ENCODE measurements at regions not wholly inside any gene's neighbourhood (a gene's known extent, or its start where the extent isn't known, plus 50 kb on each side); places are given as distances from the start of the nearest gene placed in this dataset.

DNA sequence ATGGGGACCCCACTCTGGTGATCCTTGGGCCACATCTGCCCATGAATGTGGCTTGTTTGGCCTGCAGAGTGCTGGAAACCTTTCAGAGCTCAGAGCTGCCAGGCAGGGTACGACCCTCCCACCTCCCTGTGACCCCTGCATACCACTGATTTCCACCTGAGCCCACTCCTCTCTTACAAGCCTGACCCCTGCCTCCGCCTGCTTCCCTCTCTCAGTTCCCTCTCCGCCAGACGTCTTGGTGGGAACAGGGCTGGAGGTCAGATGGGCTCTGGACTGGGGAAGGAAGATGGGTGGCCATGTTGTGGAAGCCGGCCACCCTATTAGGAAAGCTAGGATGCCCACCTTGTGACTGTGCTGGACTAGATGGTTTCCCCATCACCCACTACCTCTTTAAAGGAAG is 185.1 kb downstream of the KATNIP start:
- no peak for DNase-seq (ENCODE audit: extremely low spot score)
- CTCF ChIA-PET, result no interaction called here

DNA sequence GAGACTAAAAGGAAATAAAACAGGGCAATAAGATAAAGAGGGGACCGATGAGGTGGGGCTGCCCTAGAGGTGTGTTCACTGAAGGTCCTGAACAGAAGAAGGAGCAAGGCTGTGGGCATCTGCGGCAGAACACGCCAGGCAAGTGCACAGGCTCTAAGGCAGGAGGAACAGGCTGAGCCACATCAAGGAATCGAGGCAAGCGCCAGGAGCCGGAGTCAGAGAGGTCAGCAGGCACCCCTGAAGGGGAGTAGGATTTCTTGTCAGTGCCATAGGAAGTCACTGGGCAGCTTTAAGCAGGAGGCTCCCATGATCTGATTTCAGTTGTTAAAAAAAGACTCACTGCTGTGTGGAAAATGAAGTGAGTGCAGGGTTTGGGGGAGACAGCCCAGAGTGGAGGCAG is 186.5 kb downstream of the KATNIP start:
- DNase-seq (ENCODE audit: extremely low spot score), result no peak
- ChIA-PET POLR2A (no interaction called here), CTCF (no interaction called here)
- TF ChIP-seq LEF1 (IDR thresholded peaks at IDR 0.05; ENCODE audit: borderline replicate concordance) (no peak), FOXM1 (IDR thresholded peaks at IDR 0.05; ENCODE audit: borderline replicate concordance) (no peak), BHLHE40 (IDR thresholded peaks at IDR 0.05; ENCODE audit: borderline replicate concordance) (no peak), SP1 (IDR thresholded peaks at IDR 0.05) (no peak), TARDBP (IDR thresholded peaks at IDR 0.05) (no peak)

More for the DNA sequence above, 185.1 kb downstream of the KATNIP start:
- POLR2A ChIA-PET, result no interaction called here
- TF ChIP-seq LEF1 (IDR thresholded peaks at IDR 0.05; ENCODE audit: borderline replicate concordance) (no peak), FOXK2 (IDR thresholded peaks at IDR 0.05) (no peak), FOXA1 (IDR thresholded peaks at IDR 0.05) (no peak), NFRKB (IDR thresholded peaks at IDR 0.05) (no peak), TARDBP (IDR thresholded peaks at IDR 0.05) (no peak), SUZ12 (IDR thresholded peaks at IDR 0.05) (no peak), ELF4 (IDR thresholded peaks at IDR 0.05) (no peak), SP1 (IDR thresholded peaks at IDR 0.05) (no peak), CTBP1 (IDR thresholded peaks at IDR 0.05; ENCODE audit: borderline replicate concordance) (no peak), FOXM1 (IDR thresholded peaks at IDR 0.05; ENCODE audit: borderline replicate concordance) (no peak), HDGF (IDR thresholded peaks at IDR 0.05; ENCODE audit: borderline replicate concordance) (no peak), ZNF384 (IDR thresholded peaks at IDR 0.05) (no peak), L3MBTL2 (conservative IDR thresholded peaks at IDR 0.05) (no peak), ARNT (IDR thresholded peaks at IDR 0.05) (no peak), BHLHE40 (IDR thresholded peaks at IDR 0.05; ENCODE audit: borderline replicate concordance) (no peak)
- TF ChIP-seq, protein P1, sequence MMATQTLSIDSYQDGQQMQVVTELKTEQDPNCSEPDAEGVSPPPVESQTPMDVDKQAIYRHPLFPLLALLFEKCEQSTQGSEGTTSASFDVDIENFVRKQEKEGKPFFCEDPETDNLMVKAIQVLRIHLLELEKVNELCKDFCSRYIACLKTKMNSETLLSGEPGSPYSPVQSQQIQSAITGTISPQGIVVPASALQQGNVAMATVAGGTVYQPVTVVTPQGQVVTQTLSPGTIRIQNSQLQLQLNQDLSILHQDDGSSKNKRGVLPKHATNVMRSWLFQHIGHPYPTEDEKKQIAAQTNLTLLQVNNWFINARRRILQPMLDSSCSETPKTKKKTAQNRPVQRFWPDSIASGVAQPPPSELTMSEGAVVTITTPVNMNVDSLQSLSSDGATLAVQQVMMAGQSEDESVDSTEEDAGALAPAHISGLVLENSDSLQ (IDR thresholded peaks at IDR 0.05), result no peak

DNA sequence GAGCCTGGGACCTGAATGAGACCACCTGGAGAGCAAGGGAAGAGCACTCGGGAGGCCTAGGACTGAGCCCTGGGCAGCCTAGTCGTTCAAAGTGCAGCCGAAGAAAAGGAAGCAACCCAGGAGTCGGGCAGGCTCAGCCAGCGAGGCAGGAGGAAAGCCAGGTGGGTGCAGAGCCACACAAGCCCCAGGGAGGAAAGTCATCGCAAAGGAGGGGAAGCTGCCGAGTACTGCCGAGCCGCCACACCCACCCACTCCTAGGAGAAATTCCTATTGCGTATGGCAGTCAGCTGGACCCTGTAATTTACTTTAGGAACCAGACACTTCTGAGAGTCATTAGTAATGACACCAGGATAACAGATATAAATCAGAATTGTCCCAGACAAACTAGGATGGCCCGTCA is 187.6 kb downstream of the KATNIP start:
- no peak for DNase-seq (ENCODE audit: extremely low spot score)
- POLR2A ChIA-PET, result no interaction called here
- TF ChIP-seq HDGF (IDR thresholded peaks at IDR 0.05; ENCODE audit: borderline replicate concordance), result no peak
- TF ChIP-seq L3MBTL2 (conservative IDR thresholded peaks at IDR 0.05), result no peak
- no peak for TF ChIP-seq ZNF384 (IDR thresholded peaks at IDR 0.05)
- no peak for TF ChIP-seq NFRKB (IDR thresholded peaks at IDR 0.05)
- no peak for TF ChIP-seq SUZ12 (IDR thresholded peaks at IDR 0.05)
- CTCF ChIA-PET, result no interaction called here

All from HEK293T (cell line).